ENCODE measurements at regions not wholly inside any gene's neighbourhood (a gene's known extent, or its start where the extent isn't known, plus 50 kb on each side); places are given as distances from the start of the nearest gene placed in this dataset.

DNA sequence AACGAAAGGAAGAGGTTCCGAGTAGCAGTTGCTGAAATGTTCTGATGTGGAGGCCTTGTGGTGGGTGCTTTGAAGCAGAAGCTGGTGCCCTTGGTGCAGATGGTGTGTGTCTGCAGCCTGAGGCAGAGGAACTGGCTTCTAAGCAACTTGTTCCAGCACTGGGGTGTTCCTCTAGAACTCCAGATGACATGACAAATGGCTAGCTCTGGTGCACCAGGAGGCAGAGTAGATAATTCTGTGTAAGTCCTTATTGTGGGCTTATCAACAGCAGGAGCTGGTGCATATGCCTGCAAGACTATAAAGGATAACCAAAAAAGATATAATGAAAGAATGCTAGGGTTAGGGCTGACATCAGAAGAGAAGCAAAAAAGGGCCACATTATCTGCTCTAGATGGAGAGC is 76.5 kb downstream of the ARL5B start:
- H3K27me3 Mint-ChIP-seq, result peaks cover 0 to 1% of the 10 kb centered on the region in 2 donors
- no peak for DNase-seq
- H3K4me3 Mint-ChIP-seq, result no peak overlapping the region
- H3K27ac ChIP-seq (ENCODE audit: low read depth, low read length), result no peak overlapping the region
- ChIA-PET CTCF (ENCODE audit: partially characterized antibody) (interaction anchor here (1.0 kb wide), 1 partner anchor 10 kb away, joined by 3 read pairs; no protein-coding TSS in a partner anchor), POLR2A (ENCODE audit: partially characterized antibody) (no interaction called here)
- no peaks in the 10 kb centered on the region for H3K4me1 Mint-ChIP-seq
- H3K36me3 ChIP-seq (ENCODE audit: insufficient read depth, low read length), result no peaks in the 10 kb centered on the region
- no peaks in the 10 kb centered on the region for H3K27me3 ChIP-seq (ENCODE audit: insufficient read depth, low read length)
- H3K4me3 ChIP-seq (ENCODE audit: low read length in 2 of 2), result no peak overlapping the region
- no peaks in the 10 kb centered on the region for H3K36me3 Mint-ChIP-seq
- intact Hi-C loops (cut with micrococcal nuclease), result no loop called here
- no peak overlapping the region for H3K27ac Mint-ChIP-seq
- H3K9me3 Mint-ChIP-seq, result no peaks in the 10 kb centered on the region
- no peaks in the 10 kb centered on the region for H3K9me3 ChIP-seq (ENCODE audit: control insufficient read depth in 1 of 2, low read length in 2 of 2)
- no peaks in the 10 kb centered on the region for H3K4me1 ChIP-seq (ENCODE audit: insufficient read depth, low read length)

- no peak overlapping the region for H3K4me3 ChIP-seq (ENCODE audit: low read length in 2 of 2)
- H3K4me1 Mint-ChIP-seq, result no peaks in the 10 kb centered on the region
Observed at GRCh38 chr10:18737236-18737635, 78.0 kb downstream of the ARL5B start.

DNA sequence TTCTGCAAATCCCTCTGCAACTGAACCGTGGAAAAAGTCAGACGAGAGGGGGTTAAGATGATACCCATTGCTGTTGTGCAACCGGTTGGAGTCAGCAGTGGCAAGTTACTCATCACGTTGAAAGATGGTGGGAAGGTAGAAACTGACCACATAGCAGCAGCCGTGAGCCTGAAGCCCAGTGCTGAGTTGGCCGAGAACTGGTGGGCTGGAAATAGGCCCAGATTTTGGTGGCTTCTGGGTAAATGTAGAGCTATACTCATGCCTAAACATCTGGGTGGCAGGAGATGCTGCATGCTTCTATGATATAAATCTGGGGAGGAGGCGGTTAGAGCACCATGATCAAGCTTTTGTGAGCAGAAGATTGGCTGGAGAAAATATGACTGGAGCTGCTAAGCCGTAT is 78.6 kb downstream of the ARL5B start:
- no peaks in the 10 kb centered on the region for H3K4me1 Mint-ChIP-seq
- Histone ChIP-seq H3K36me3 (ENCODE audit: insufficient read depth, low read length) (no peaks in the 10 kb centered on the region), H3K27me3 (ENCODE audit: insufficient read depth, low read length) (no peaks in the 10 kb centered on the region), H3K9me3 (ENCODE audit: control insufficient read depth in 1 of 2, low read length in 2 of 2) (no peaks in the 10 kb centered on the region), H3K27ac (ENCODE audit: low read depth, low read length) (no peak overlapping the region), H3K4me3 (ENCODE audit: low read length in 2 of 2) (no peak overlapping the region), H3K4me1 (ENCODE audit: insufficient read depth, low read length) (no peaks in the 10 kb centered on the region)
- intact Hi-C loops (cut with micrococcal nuclease), result no loop called here
- H3K4me3 Mint-ChIP-seq, result no peak overlapping the region
- POLR2A ChIA-PET (ENCODE audit: partially characterized antibody), result no interaction called here
- no peak overlapping the region for H3K27ac Mint-ChIP-seq
- peaks cover 0 to 4% (median 3%) of the 10 kb centered on the region in 8 donors for H3K9me3 Mint-ChIP-seq
- no peak for DNase-seq
- H3K36me3 Mint-ChIP-seq, result no peaks in the 10 kb centered on the region
- CTCF ChIA-PET (ENCODE audit: partially characterized antibody), result no interaction called here
- peaks cover 0 to 1% of the 10 kb centered on the region in 2 donors for H3K27me3 Mint-ChIP-seq

More at GRCh38 chr10:18737236-18737635, 78.0 kb downstream of the ARL5B start:
- Histone ChIP-seq H3K27ac (ENCODE audit: low read depth, low read length) (no peak overlapping the region), H3K9me3 (ENCODE audit: control insufficient read depth in 1 of 2, low read length in 2 of 2) (no peaks in the 10 kb centered on the region), H3K36me3 (ENCODE audit: insufficient read depth, low read length) (no peaks in the 10 kb centered on the region), H3K4me1 (ENCODE audit: insufficient read depth, low read length) (no peaks in the 10 kb centered on the region), H3K27me3 (ENCODE audit: insufficient read depth, low read length) (no peaks in the 10 kb centered on the region)
- intact Hi-C loops (cut with micrococcal nuclease), result no loop called here
- DNase-seq, result no peak
- POLR2A ChIA-PET (ENCODE audit: partially characterized antibody), result no interaction called here
- Mint-ChIP-seq H3K27me3 (peaks cover 0 to 1% of the 10 kb centered on the region in 2 donors), H3K36me3 (no peaks in the 10 kb centered on the region), H3K9me3 (peaks cover 0 to 4% (median 3%) of the 10 kb centered on the region in 8 donors), H3K27ac (no peak overlapping the region), H3K4me3 (no peak overlapping the region)
- CTCF ChIA-PET (ENCODE audit: partially characterized antibody), result no interaction called here

DNA sequence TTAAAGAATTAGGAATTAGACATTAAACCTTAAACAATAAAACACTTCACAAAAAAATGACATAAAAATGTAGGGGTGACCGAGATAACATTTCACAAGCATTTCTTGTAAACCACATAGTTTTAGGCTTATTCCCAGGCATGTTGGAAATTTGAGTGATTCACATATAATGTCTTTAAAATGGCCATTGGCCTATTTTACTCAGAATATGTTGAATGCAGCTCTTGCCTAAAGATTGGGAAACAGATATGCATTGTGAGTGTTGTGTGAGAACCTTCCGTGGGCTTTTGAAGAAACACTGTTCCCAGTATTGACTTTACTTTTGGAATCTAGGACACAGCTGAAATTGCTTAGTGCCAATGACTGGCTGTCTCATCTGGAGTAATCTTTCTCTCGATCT is 79.6 kb downstream of the ARL5B start:
- H3K36me3 Mint-ChIP-seq, result no peaks in the 10 kb centered on the region
- peaks cover 0 to 9% (median 4%) of the 10 kb centered on the region in 8 donors for H3K9me3 Mint-ChIP-seq
- no peak for DNase-seq
- H3K27me3 ChIP-seq (ENCODE audit: insufficient read depth, low read length), result no peaks in the 10 kb centered on the region
- CTCF ChIA-PET (ENCODE audit: partially characterized antibody), result no interaction called here
- POLR2A ChIA-PET (ENCODE audit: partially characterized antibody), result no interaction called here
- peaks cover 0 to 1% of the 10 kb centered on the region in 2 donors for H3K27me3 Mint-ChIP-seq
- H3K27ac Mint-ChIP-seq, result no peak overlapping the region
- no peaks in the 10 kb centered on the region for H3K9me3 ChIP-seq (ENCODE audit: control insufficient read depth in 1 of 2, low read length in 2 of 2)
- intact Hi-C loops (cut with micrococcal nuclease), result no loop called here
- no peaks in the 10 kb centered on the region for H3K36me3 ChIP-seq (ENCODE audit: insufficient read depth, low read length)
- no peak overlapping the region for H3K27ac ChIP-seq (ENCODE audit: low read depth, low read length)
- no peak overlapping the region for H3K4me3 ChIP-seq (ENCODE audit: low read length in 2 of 2)
- H3K4me3 Mint-ChIP-seq, result no peak overlapping the region
- H3K4me1 Mint-ChIP-seq, result no peaks in the 10 kb centered on the region
- H3K4me1 ChIP-seq (ENCODE audit: insufficient read depth, low read length), result no peaks in the 10 kb centered on the region

- Mint-ChIP-seq H3K36me3 (no peaks in the 10 kb centered on the region), H3K9me3 (peaks cover 0 to 15% (median 7%) of the 10 kb centered on the region in 8 donors), H3K4me3 (no peak overlapping the region), H3K4me1 (no peaks in the 10 kb centered on the region), H3K27me3 (no peaks in the 10 kb centered on the region), H3K27ac (no peak overlapping the region)
- Histone ChIP-seq H3K4me3 (ENCODE audit: low read length in 2 of 2) (no peak overlapping the region), H3K27me3 (ENCODE audit: insufficient read depth, low read length) (no peaks in the 10 kb centered on the region), H3K36me3 (ENCODE audit: insufficient read depth, low read length) (no peaks in the 10 kb centered on the region), H3K27ac (ENCODE audit: low read depth, low read length) (no peak overlapping the region), H3K4me1 (ENCODE audit: insufficient read depth, low read length) (no peaks in the 10 kb centered on the region), H3K9me3 (ENCODE audit: control insufficient read depth in 1 of 2, low read length in 2 of 2) (no peaks in the 10 kb centered on the region)
- ChIA-PET CTCF (ENCODE audit: partially characterized antibody) (no interaction called here), POLR2A (ENCODE audit: partially characterized antibody) (no interaction called here)
- intact Hi-C loops (cut with micrococcal nuclease), result no loop called here
- DNase-seq, result no peak
Observed at GRCh38 chr10:18743926-18744325, 84.7 kb downstream of the ARL5B start.

DNA sequence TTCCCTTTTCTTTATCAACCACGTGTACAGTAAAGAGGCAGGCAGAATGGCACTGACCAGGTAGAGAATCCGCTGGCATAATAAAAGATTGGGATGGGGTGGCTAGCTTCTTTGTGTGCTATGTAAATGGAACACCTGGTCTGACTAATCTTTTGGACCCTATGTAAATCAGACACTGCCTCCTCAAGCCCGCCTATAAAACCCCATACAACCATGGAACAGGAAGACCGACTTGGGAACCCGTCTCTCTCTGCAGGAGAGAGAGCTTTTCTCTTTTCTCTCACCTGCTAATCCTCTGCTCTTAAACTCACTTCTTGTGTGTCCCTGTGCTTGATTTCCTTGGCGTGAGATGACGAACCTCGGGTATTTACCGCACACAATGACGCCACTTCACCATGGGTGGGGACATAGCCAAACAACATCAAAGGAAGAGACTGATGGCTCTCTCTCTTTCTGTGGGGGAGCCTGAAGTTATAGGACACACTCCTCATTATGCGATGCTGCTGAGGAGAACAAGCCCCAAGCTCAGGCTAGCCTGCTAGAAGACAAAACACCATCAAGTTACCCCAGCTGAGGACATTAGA is 94.2 kb downstream of the ARL5B start:
- Mint-ChIP-seq H3K36me3 (no peaks in the 10 kb centered on the region), H3K4me1 (no peaks in the 10 kb centered on the region), H3K4me3 (no peak overlapping the region), H3K27me3 (peaks cover 6 to 9% of the 10 kb centered on the region in 2 donors), H3K27ac (no peak overlapping the region), H3K9me3 (peaks cover 0 to 2% (median 0%) of the 10 kb centered on the region in 8 donors)
- DNase-seq, result no peak
- intact Hi-C loops (cut with micrococcal nuclease), result no loop called here
- Histone ChIP-seq H3K4me3 (ENCODE audit: low read length in 2 of 2) (no peak overlapping the region), H3K4me1 (ENCODE audit: insufficient read depth, low read length) (no peaks in the 10 kb centered on the region), H3K36me3 (ENCODE audit: insufficient read depth, low read length) (no peaks in the 10 kb centered on the region), H3K27ac (ENCODE audit: low read depth, low read length) (no peak overlapping the region), H3K9me3 (ENCODE audit: control insufficient read depth in 1 of 2, low read length in 2 of 2) (no peaks in the 10 kb centered on the region), H3K27me3 (ENCODE audit: insufficient read depth, low read length) (no peaks in the 10 kb centered on the region)
- ChIA-PET CTCF (ENCODE audit: partially characterized antibody) (no interaction called here), POLR2A (ENCODE audit: partially characterized antibody) (no interaction called here)

DNA sequence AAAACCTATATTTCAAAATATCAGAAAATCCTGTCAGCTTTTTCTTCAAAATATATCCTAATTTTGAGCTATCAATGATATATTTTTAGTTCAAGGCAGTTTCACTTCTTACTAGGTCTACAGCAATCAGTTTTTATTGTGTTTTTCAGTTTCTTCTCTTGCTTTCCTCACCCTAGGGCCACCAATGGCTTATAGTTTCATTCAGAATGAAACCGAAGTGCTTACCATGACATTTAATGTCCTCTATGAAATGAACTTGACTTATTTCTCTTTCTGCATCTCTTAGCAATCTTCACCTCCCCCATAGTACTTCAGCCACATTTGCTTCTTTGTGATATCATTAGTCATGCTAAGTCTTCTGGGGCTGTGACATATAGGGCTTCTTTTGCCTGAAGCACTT is 100.3 kb downstream of the ARL5B start:
- Mint-ChIP-seq H3K36me3 (no peaks in the 10 kb centered on the region), H3K4me3 (no peak overlapping the region), H3K4me1 (no peaks in the 10 kb centered on the region), H3K27me3 (peaks cover 0 to 4% of the 10 kb centered on the region in 2 donors), H3K27ac (no peak overlapping the region), H3K9me3 (no peaks in the 10 kb centered on the region)
- intact Hi-C loops (cut with micrococcal nuclease), result no loop called here
- DNase-seq, result no peak
- Histone ChIP-seq H3K9me3 (ENCODE audit: control insufficient read depth in 1 of 2, low read length in 2 of 2) (no peaks in the 10 kb centered on the region), H3K36me3 (ENCODE audit: insufficient read depth, low read length) (no peaks in the 10 kb centered on the region), H3K4me1 (ENCODE audit: insufficient read depth, low read length) (no peaks in the 10 kb centered on the region), H3K4me3 (ENCODE audit: low read length in 2 of 2) (no peak overlapping the region), H3K27me3 (ENCODE audit: insufficient read depth, low read length) (no peaks in the 10 kb centered on the region), H3K27ac (ENCODE audit: low read depth, low read length) (no peak overlapping the region)
- POLR2A ChIA-PET (ENCODE audit: partially characterized antibody), result no interaction called here
- CTCF ChIA-PET (ENCODE audit: partially characterized antibody), result no interaction called here

DNA sequence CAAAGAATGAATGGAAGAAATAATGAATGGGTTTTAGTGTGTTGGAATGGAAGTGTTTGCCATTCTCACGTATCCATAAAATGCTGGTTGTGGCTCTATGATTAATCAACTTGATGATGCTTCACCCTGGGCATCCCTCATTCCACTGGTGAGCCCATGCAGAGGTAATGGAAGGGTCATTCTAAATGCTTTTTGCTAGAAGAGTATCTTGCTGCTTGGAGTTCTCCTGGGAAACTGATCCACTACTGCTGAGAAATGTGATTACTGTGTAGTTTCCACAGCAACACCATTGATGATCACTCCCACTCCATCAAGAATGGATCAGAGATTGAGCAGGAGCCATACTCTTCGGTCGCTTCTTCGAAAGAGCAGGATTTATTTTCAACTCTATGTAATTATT is 101.6 kb downstream of the ARL5B start:
- no peaks in the 10 kb centered on the region for H3K9me3 ChIP-seq (ENCODE audit: control insufficient read depth in 1 of 2, low read length in 2 of 2)
- no peak for DNase-seq
- Mint-ChIP-seq H3K4me1 (no peaks in the 10 kb centered on the region), H3K9me3 (no peaks in the 10 kb centered on the region), H3K27ac (no peak overlapping the region), H3K36me3 (no peaks in the 10 kb centered on the region), H3K27me3 (peaks cover 0 to under 1% of the 10 kb centered on the region in 2 donors), H3K4me3 (no peak overlapping the region)
- H3K27me3 ChIP-seq (ENCODE audit: insufficient read depth, low read length), result no peaks in the 10 kb centered on the region
- H3K4me1 ChIP-seq (ENCODE audit: insufficient read depth, low read length), result no peaks in the 10 kb centered on the region
- no peak overlapping the region for H3K27ac ChIP-seq (ENCODE audit: low read depth, low read length)
- H3K36me3 ChIP-seq (ENCODE audit: insufficient read depth, low read length), result no peaks in the 10 kb centered on the region
- intact Hi-C loops (cut with micrococcal nuclease), result no loop called here
- no peak overlapping the region for H3K4me3 ChIP-seq (ENCODE audit: low read length in 2 of 2)
- POLR2A ChIA-PET (ENCODE audit: partially characterized antibody), result no interaction called here
- CTCF ChIA-PET (ENCODE audit: partially characterized antibody), result no interaction called here
